ENCODE measurements at regions not wholly inside any gene's neighbourhood (a gene's known extent, or its start where the extent isn't known, plus 50 kb on each side); places are given as distances from the start of the nearest gene placed in this dataset.

DNA sequence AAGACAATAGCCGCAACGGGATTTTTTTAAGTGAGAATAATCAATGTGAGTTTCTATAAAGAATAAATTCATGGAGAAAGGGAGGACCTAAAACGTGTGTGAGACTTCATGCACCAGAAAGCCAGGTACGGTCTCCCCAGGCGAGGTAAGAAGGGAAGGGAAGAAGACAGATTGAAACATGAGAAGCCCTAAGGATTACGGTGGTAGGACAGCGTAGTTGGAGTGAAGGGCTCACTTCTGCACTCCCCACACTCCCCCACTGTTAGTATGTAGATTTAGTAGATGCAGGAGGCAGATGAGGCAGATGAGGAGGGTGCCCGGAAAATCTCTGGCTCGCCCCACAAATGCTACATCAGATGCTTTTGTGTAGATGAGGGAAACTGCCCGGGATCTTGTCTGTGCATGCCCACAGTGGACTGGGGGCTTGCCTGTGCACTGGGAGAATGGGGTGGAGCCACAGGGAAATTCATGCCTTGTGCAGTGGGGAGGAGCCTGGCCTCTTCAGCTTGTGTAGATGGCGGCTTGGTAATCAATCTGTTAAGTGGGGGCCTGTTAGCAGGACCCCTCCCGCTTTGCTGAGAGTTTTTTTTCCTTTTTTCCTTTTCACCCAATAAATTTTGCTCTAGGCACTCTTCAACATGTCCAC, 1544.5 kb upstream of the TENM3 start:
- no peak for DNase-seq (ENCODE audit: low read depth)
- TF ChIP-seq, protein P1, sequence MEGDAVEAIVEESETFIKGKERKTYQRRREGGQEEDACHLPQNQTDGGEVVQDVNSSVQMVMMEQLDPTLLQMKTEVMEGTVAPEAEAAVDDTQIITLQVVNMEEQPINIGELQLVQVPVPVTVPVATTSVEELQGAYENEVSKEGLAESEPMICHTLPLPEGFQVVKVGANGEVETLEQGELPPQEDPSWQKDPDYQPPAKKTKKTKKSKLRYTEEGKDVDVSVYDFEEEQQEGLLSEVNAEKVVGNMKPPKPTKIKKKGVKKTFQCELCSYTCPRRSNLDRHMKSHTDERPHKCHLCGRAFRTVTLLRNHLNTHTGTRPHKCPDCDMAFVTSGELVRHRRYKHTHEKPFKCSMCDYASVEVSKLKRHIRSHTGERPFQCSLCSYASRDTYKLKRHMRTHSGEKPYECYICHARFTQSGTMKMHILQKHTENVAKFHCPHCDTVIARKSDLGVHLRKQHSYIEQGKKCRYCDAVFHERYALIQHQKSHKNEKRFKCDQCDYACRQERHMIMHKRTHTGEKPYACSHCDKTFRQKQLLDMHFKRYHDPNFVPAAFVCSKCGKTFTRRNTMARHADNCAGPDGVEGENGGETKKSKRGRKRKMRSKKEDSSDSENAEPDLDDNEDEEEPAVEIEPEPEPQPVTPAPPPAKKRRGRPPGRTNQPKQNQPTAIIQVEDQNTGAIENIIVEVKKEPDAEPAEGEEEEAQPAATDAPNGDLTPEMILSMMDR (IDR thresholded peaks at IDR 0.05; ENCODE audit: control insufficient read depth, insufficient read depth, low read depth, low read length, missing control alignments) = no peak
- no peak overlapping the region for H3K4me3 ChIP-seq (ENCODE audit: control insufficient read depth, low read depth, low read length)

DNA sequence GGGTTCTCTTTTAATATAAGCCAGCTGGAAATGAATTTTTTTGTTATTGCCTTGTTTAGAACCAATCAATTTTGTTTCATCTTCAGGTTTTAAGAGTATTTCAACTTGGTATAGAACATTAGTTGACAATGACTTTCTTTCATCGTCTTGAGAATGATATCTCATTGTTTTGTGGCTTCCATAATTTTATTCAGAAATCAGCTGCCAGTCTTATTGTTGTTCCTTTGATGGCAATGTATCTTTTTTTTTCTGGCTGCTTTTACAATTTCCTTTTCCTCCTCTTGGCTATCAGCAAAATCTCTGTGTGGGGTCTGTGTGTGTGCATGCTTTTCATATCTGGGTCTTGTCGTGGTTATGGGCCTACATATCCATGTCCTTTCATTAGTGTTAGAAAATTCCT, 1536.4 kb upstream of the TENM3 start:
- DNase-seq (ENCODE audit: low read depth) = no peak
- TF ChIP-seq, protein P1 (IDR thresholded peaks at IDR 0.05; ENCODE audit: control insufficient read depth, insufficient read depth, low read depth, low read length, missing control alignments) = no peak
- no peak overlapping the region for H3K4me3 ChIP-seq (ENCODE audit: control insufficient read depth, low read depth, low read length)

DNA sequence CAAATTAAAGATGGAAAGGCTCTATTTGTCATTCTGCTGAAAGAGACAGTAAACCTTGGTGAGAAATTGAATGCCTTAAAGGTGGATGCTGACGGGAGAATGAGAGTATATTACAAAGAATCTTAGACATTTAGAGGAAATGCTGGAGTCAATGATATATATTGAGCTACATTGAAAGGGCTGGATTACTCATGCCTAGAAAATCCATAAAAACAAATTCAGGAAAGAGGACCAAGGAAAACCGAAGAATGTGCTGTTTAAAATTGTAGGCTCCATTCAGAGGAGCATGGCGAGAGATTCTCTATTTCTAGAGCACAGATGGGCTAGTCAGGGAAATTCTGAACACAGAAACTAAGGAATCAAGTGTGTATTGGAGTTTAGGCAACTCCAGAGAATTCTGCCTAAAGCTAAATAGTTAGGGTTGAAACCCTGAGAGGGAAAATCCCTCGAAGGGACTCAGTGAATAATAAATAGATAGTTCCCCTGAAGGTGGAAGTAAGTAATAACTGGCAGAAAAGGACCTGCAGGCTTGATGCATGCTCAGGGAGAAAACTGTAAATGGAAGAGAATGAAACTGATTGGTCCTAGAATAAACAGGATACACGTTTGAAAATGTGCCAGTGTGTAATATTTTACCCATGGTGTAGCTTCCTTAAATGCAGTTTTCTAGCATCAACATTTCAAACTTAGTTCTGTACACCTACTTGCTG, 1532.4 kb upstream of the TENM3 start:
- TF ChIP-seq, protein P1 (IDR thresholded peaks at IDR 0.05; ENCODE audit: control insufficient read depth, insufficient read depth, low read depth, low read length, missing control alignments) = no peak
- no peak for DNase-seq (ENCODE audit: low read depth)
- H3K4me3 ChIP-seq (ENCODE audit: control insufficient read depth, low read depth, low read length) = no peak overlapping the region

DNA sequence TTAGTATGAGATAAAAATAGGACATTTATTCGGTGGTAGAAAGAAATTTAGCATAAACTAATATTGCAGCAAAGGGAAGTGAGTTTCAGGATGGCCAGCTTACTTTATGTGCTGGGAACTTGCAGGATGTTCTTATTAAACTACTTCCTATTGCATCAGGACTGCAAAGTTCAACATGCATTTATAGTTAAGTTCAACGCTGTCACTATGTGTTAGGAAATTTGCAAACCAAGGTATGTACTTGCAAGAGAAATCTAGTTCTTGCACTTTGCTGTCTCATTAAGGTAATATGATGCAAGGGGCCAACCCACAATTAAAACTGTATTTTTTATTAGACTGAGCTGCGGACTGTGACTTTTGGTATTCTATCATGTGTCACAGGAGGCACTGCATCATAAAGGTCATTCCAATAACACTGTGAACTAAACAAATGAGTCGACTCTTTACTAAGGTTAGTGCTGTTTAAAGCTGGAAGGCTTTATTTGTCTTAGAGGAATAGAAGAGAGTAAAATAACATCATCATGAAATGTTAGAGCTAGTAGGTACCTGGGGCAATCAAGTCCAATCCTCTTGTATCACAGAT, 1525.7 kb upstream of the TENM3 start:
- H3K4me3 ChIP-seq (ENCODE audit: control insufficient read depth, low read depth, low read length) = no peak overlapping the region
- DNase-seq (ENCODE audit: low read depth) = no peak
- TF ChIP-seq, protein P1 (IDR thresholded peaks at IDR 0.05; ENCODE audit: control insufficient read depth, insufficient read depth, low read depth, low read length, missing control alignments) = no peak

DNA sequence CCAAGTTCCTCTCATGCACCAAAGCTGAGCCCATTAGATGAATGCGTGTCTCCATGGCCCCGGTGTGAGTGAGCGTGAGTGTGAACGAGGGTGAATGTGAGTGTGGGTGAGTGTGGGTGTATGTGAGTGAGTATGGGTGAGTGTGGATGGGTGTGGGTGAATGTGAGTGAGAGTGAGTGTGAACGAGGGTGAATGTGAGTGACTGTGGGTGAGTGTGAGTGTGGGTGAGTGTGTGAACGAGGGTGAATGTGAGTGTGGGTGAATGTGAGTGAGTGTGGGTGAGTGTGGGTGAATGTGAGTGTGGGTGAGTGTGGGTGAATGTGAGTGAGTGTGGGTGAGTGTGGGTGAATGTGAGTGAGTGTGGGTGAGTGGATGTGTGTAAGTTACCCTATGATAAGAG, 1521.8 kb upstream of the TENM3 start:
- no peak for DNase-seq (ENCODE audit: low read depth)
- TF ChIP-seq, protein P1 (IDR thresholded peaks at IDR 0.05; ENCODE audit: control insufficient read depth, insufficient read depth, low read depth, low read length, missing control alignments) = no peak
- H3K4me3 ChIP-seq (ENCODE audit: control insufficient read depth, low read depth, low read length) = no peak overlapping the region

- no peak overlapping the region for H3K4me3 ChIP-seq (ENCODE audit: control insufficient read depth, low read depth, low read length)
- DNase-seq (ENCODE audit: low read depth) = no peak
- TF ChIP-seq, protein P1 (IDR thresholded peaks at IDR 0.05; ENCODE audit: control insufficient read depth, insufficient read depth, low read depth, low read length, missing control alignments) = no peak
Measured at GRCh38 chr4:180726611-180727010, 1516.6 kb upstream of the TENM3 start.

All from AG09309 (cell line).